ENCODE measurements at regions not wholly inside any gene's neighbourhood (a gene's known extent, or its start where the extent isn't known, plus 50 kb on each side); places are given as distances from the start of the nearest gene placed in this dataset.

GRCh38 chr17:12403881-12404398 lies 261.8 kb upstream of the MYOCD start:
- intact Hi-C loops (cut with DNase I): no loop called here

DNA sequence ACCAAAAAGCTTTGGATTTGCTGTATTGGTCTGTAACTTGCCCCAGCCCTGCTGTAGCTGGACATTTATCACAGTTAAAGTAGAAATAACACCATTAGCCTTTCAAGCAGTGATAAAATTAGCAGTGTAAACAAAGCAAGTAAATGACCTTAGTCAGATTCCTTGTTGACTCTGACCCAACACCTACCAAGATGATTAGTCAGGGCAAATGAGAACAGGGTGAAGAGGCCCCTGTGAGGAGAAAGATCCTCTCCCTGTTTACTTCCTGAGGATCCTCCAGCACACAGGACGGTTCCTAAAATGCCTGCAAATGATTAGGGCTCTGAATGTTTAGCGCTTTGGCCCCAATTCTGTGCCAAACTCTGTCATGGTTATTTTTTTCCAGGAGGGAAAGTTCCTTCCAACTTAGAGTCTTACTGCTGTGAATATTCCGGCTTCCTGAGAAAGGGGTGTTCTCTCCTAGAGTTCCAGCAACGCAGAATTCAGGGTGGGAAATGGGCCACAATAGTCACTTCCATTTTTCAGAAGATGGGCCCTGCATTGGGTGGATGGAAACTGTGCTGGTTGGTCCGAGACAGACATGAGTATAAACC lies 259.0 kb upstream of the MYOCD start:
- TF ChIP-seq POLR2A (IDR thresholded peaks at IDR 0.05) (no peak), POLR2AphosphoS5 (IDR thresholded peaks at IDR 0.05; ENCODE audit: insufficient read depth in 1 of 2, low read depth in 1 of 2) (no peak)
- TF ChIP-seq, protein P1, sequence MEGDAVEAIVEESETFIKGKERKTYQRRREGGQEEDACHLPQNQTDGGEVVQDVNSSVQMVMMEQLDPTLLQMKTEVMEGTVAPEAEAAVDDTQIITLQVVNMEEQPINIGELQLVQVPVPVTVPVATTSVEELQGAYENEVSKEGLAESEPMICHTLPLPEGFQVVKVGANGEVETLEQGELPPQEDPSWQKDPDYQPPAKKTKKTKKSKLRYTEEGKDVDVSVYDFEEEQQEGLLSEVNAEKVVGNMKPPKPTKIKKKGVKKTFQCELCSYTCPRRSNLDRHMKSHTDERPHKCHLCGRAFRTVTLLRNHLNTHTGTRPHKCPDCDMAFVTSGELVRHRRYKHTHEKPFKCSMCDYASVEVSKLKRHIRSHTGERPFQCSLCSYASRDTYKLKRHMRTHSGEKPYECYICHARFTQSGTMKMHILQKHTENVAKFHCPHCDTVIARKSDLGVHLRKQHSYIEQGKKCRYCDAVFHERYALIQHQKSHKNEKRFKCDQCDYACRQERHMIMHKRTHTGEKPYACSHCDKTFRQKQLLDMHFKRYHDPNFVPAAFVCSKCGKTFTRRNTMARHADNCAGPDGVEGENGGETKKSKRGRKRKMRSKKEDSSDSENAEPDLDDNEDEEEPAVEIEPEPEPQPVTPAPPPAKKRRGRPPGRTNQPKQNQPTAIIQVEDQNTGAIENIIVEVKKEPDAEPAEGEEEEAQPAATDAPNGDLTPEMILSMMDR (IDR thresholded peaks at IDR 0.05): no peak
- H3K27ac ChIP-seq: no peak overlapping the region
- intact Hi-C loops (cut with DNase I): no loop called here
- peak in 1 of 2 donors; percentile 62 for DNase-seq (ENCODE audit: extremely low spot score in 2 of 2)
- no peaks in the 10 kb centered on the region for H3K27me3 ChIP-seq
- H3K36me3 ChIP-seq: no peaks in the 10 kb centered on the region
- H3K4me3 ChIP-seq: no peak overlapping the region
- H3K4me1 ChIP-seq: peaks cover 16% of the 10 kb centered on the region
- no peaks in the 10 kb centered on the region for H3K9me3 ChIP-seq

More at GRCh38 chr17:12403881-12404398, 261.8 kb upstream of the MYOCD start:
- Histone ChIP-seq H3K36me3 (no peaks in the 10 kb centered on the region), H3K27ac (no peak overlapping the region), H3K4me3 (no peak overlapping the region), H3K27me3 (no peaks in the 10 kb centered on the region), H3K4me1 (peaks cover 16% of the 10 kb centered on the region), H3K9me3 (no peaks in the 10 kb centered on the region)
- TF ChIP-seq POLR2A (IDR thresholded peaks at IDR 0.05): no peak
- TF ChIP-seq, protein P1 (IDR thresholded peaks at IDR 0.05): no peak
- TF ChIP-seq POLR2AphosphoS5 (IDR thresholded peaks at IDR 0.05; ENCODE audit: insufficient read depth in 1 of 2, low read depth in 1 of 2): no peak
- peak in 1 of 2 donors; percentile 22 for DNase-seq (ENCODE audit: extremely low spot score in 2 of 2)

- Histone ChIP-seq H3K36me3 (no peaks in the 10 kb centered on the region), H3K4me1 (peaks cover 16% of the 10 kb centered on the region), H3K4me3 (no peak overlapping the region), H3K9me3 (no peaks in the 10 kb centered on the region), H3K27ac (no peak overlapping the region), H3K27me3 (no peaks in the 10 kb centered on the region)
- intact Hi-C loops (cut with DNase I): no loop called here
- peak in 1 of 2 donors; percentile 44 for DNase-seq (ENCODE audit: extremely low spot score in 2 of 2)
- TF ChIP-seq POLR2AphosphoS5 (IDR thresholded peaks at IDR 0.05; ENCODE audit: insufficient read depth in 1 of 2, low read depth in 1 of 2): no peak
- TF ChIP-seq, protein P1 (IDR thresholded peaks at IDR 0.05): no peak
- no peak for TF ChIP-seq POLR2A (IDR thresholded peaks at IDR 0.05)
Observed at GRCh38 chr17:12407495-12408252, 258.0 kb upstream of the MYOCD start.

GRCh38 chr17:12409082-12409481 lies 256.6 kb upstream of the MYOCD start:
- TF ChIP-seq, protein P1 (IDR thresholded peaks at IDR 0.05): no peak
- TF ChIP-seq POLR2A (IDR thresholded peaks at IDR 0.05) (no peak), POLR2AphosphoS5 (IDR thresholded peaks at IDR 0.05; ENCODE audit: insufficient read depth in 1 of 2, low read depth in 1 of 2) (no peak)
- peaks cover 16% of the 10 kb centered on the region for H3K4me1 ChIP-seq
- H3K36me3 ChIP-seq: no peaks in the 10 kb centered on the region
- DNase-seq (ENCODE audit: extremely low spot score in 2 of 2): peak in 1 of 2 donors; percentile 37
- no peak overlapping the region for H3K27ac ChIP-seq
- intact Hi-C loops (cut with DNase I): no loop called here
- no peak overlapping the region for H3K4me3 ChIP-seq
- no peaks in the 10 kb centered on the region for H3K9me3 ChIP-seq
- H3K27me3 ChIP-seq: no peaks in the 10 kb centered on the region

DNA sequence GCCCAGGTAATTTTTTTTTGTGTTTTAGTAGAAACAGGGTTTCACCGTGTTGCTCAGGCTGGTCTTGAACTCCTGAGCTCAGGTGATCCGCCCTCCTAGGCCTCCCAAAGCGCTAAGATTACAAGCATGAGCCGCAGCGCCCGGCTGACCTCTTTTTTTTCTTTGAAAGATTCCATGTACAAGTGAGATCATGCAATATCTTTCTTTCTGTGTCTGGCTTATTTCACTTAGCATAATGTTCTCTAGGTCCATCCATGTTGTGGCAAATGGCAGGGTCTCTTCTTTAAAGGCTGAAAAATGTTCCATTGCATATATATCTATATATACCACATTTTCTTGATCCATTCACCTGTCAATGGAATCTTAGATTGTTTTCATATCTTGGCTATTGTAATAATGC lies 255.0 kb upstream of the MYOCD start:
- no peaks in the 10 kb centered on the region for H3K27me3 ChIP-seq
- no peak overlapping the region for H3K27ac ChIP-seq
- TF ChIP-seq, protein P1 (IDR thresholded peaks at IDR 0.05): no peak
- TF ChIP-seq POLR2AphosphoS5 (IDR thresholded peaks at IDR 0.05; ENCODE audit: insufficient read depth in 1 of 2, low read depth in 1 of 2) (no peak), POLR2A (IDR thresholded peaks at IDR 0.05) (no peak)
- H3K36me3 ChIP-seq: no peaks in the 10 kb centered on the region
- no peak overlapping the region for H3K4me3 ChIP-seq
- DNase-seq (ENCODE audit: extremely low spot score in 2 of 2): peak in 1 of 2 donors; percentile 16
- H3K4me1 ChIP-seq: peaks cover 16% of the 10 kb centered on the region
- intact Hi-C loops (cut with DNase I): no loop called here
- no peaks in the 10 kb centered on the region for H3K9me3 ChIP-seq
